Endodermal cell (in vitro differentiated cells): ENCODE measurements at regions not wholly inside any gene's neighbourhood (a gene's known extent, or its start where the extent isn't known, plus 50 kb on each side); places are given as distances from the start of the nearest gene placed in this dataset.

ENCODE experiments used
- DNase-seq: peaks from one replicate; pipeline ENCODE4 v3.0.0-alpha.2; 2017
- H3K27ac ChIP-seq: 2 replicates; pipeline ENCODE4 v1.5.1; 2013; ENCODE audit warnings: mild to moderate bottlenecking, low read depth, low read length, moderate library complexity
- H3K27me3 ChIP-seq: 2 replicates; pipeline ENCODE4 v1.6.1; 2013; ENCODE audit warnings: mild to moderate bottlenecking, low read length, moderate library complexity; ENCODE audit not compliant: insufficient read depth, control insufficient read depth, poor library complexity, severe bottlenecking
- H3K36me3 ChIP-seq: 2 replicates; pipeline ENCODE4 v1.7.0; 2013; ENCODE audit warnings: mild to moderate bottlenecking, low read length, moderate library complexity; ENCODE audit not compliant: control insufficient read depth, insufficient read depth
- H3K4me1 ChIP-seq: one replicate; pipeline ENCODE4 v1.7.0; 2013; ENCODE audit warnings: low read length; ENCODE audit not compliant: control insufficient read depth, insufficient read depth
- H3K4me3 ChIP-seq: 2 replicates; pipeline ENCODE4 v1.5.1; 2013; ENCODE audit warnings: mild to moderate bottlenecking, low read length, moderate library complexity
- H3K9ac ChIP-seq: 2 replicates; pipeline ENCODE4 v1.6.1; 2013; ENCODE audit warnings: mild to moderate bottlenecking, low read length, moderate library complexity; ENCODE audit not compliant: poor library complexity, severe bottlenecking; ENCODE audit errors: extremely low read depth
- H3K9me3 ChIP-seq: 2 replicates; pipeline ENCODE4 v1.6.1; 2013; ENCODE audit warnings: mild to moderate bottlenecking, low read length, moderate library complexity; ENCODE audit not compliant: control insufficient read depth
- H3K27ac Mint-ChIP-seq: 2 replicates; pipeline ENCODE4 v1.8.0; 2020; ENCODE audit warnings: mixed read lengths
- H3K27me3 Mint-ChIP-seq: 2 replicates; pipeline ENCODE4 v1.8.0; 2021; ENCODE audit warnings: mild to moderate bottlenecking, mixed read lengths; ENCODE audit not compliant: insufficient read depth
- H3K36me3 Mint-ChIP-seq: 2 replicates; pipeline ENCODE4 v1.8.0; 2020; ENCODE audit warnings: low read depth, mixed read lengths
- H3K4me1 Mint-ChIP-seq: 2 replicates; pipeline ENCODE4 v1.8.0; 2020; ENCODE audit warnings: mixed read lengths
- H3K4me3 Mint-ChIP-seq: 2 replicates; pipeline ENCODE4 v1.8.0; 2020; ENCODE audit warnings: mild to moderate bottlenecking, moderate library complexity, mixed read lengths
- H3K9me3 Mint-ChIP-seq: 2 replicates; pipeline ENCODE4 v1.8.0; 2020; ENCODE audit warnings: mild to moderate bottlenecking, mixed read lengths
- WGBS, 2 experiments: methylation state at CpG; one replicate each; pipeline versions ENCODE4 v1.1.5 to v1.1.7; 2013; ENCODE audit warnings: missing lambda C conversion rate in 2 of 2, mixed read lengths in 1 of 2; ENCODE audit not compliant: insufficient coverage in 1 of 2, insufficient read length in 1 of 2; 5-methylcytosine and 5-hydroxymethylcytosine counted together
- TF ChIP-seq, protein P1 (sequence below): fragments of 200-600 bp; sonication (generic); conservative IDR thresholded peaks from 2 replicates; pipeline ENCODE4 v1.5.0; 2021; ENCODE audit warnings: antibody characterized with exemption, mild to moderate bottlenecking

DNA sequence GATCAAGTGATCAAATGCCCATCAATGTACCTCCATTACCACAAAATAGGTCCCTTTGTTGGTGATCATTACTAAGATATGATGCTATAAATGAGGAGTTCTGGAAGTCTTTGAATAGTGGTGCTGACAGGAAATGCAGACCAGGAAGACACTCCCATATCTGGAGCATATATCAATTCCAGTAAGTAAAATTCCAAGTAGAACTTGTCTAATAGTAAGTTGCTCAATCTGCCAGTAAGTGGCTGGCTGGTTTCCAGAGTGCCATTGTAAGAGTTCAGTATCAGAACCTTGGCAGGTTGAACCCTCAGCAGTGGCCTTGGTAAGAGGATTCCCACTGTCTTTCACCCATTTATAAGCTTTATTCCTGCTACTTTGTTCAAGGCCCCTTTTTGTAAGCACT, 379.9 kb upstream of the RBMS3 start:
- Mint-ChIP-seq H3K27ac (no peak overlapping the region), H3K9me3 (peaks cover 11% of the 10 kb centered on the region), H3K4me1 (no peaks in the 10 kb centered on the region), H3K4me3 (no peak overlapping the region), H3K27me3 (peaks cover 1% of the 10 kb centered on the region), H3K36me3 (no peaks in the 10 kb centered on the region)
- Histone ChIP-seq H3K36me3 (no peaks in the 10 kb centered on the region), H3K9ac (no peak overlapping the region), H3K27me3 (no peaks in the 10 kb centered on the region), H3K4me1 (no peaks in the 10 kb centered on the region), H3K9me3 (no peaks in the 10 kb centered on the region), H3K4me3 (no peak overlapping the region), H3K27ac (no peak overlapping the region)
- TF ChIP-seq, protein P1, sequence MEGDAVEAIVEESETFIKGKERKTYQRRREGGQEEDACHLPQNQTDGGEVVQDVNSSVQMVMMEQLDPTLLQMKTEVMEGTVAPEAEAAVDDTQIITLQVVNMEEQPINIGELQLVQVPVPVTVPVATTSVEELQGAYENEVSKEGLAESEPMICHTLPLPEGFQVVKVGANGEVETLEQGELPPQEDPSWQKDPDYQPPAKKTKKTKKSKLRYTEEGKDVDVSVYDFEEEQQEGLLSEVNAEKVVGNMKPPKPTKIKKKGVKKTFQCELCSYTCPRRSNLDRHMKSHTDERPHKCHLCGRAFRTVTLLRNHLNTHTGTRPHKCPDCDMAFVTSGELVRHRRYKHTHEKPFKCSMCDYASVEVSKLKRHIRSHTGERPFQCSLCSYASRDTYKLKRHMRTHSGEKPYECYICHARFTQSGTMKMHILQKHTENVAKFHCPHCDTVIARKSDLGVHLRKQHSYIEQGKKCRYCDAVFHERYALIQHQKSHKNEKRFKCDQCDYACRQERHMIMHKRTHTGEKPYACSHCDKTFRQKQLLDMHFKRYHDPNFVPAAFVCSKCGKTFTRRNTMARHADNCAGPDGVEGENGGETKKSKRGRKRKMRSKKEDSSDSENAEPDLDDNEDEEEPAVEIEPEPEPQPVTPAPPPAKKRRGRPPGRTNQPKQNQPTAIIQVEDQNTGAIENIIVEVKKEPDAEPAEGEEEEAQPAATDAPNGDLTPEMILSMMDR, result no peak
- DNase-seq, result no peak

DNA sequence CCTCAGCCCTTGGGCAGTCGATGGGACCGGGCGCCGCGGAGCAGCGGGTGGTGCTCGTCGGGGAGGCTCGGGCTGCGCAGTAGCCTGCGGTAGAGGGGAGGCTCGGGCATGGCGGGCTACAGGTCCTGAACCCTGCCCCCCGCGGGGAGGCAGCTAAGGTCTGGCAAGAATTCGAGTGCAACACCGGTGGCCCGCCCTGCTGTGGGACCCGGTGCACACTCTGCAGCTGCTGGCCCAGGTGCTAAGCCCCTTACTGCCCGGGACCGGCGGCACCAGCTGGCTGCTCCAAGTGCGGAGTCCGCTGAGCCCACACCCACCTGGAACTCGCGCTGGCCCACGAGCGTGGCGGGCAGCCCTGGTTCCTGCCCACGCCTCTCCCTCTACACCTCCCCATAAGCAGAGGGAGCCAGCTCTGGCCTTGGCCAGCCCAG, 377.7 kb upstream of the RBMS3 start:
- Histone ChIP-seq H3K9me3 (no peaks in the 10 kb centered on the region), H3K27ac (no peak overlapping the region), H3K4me1 (no peaks in the 10 kb centered on the region), H3K36me3 (no peaks in the 10 kb centered on the region), H3K9ac (no peak overlapping the region), H3K27me3 (no peaks in the 10 kb centered on the region), H3K4me3 (no peak overlapping the region)
- 97% methylated on average over 6 to 30 of the region's 30 CpGs for WGBS, 2 experiments
- no peaks in the 10 kb centered on the region for H3K36me3 Mint-ChIP-seq
- TF ChIP-seq, protein P1, result no peak
- no peak overlapping the region for H3K27ac Mint-ChIP-seq
- no peak overlapping the region for H3K4me3 Mint-ChIP-seq
- no peaks in the 10 kb centered on the region for H3K27me3 Mint-ChIP-seq
- DNase-seq, result no peak
- peaks cover 8% of the 10 kb centered on the region for H3K9me3 Mint-ChIP-seq
- H3K4me1 Mint-ChIP-seq, result no peaks in the 10 kb centered on the region

DNA sequence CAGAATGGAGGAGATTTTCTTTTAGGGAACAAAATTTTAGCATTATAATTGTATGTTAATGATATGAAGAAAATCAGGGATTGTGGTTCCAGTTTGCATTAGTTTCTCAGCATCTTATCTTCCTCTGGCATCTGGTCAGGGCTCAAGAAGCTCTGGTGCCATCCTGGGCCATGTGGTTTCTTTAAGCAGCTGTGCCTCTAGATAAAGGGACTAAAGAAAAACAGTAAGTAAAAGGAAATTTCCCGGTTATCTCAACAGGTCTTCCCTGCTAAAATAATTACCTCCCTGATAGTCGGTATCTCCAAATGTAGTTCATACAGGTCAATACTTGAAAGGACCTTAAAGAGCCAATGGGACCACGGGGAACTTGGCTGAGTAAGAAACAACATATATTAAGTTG, 375.1 kb upstream of the RBMS3 start:
- TF ChIP-seq, protein P1, result no peak
- peaks cover 8% of the 10 kb centered on the region for H3K9me3 Mint-ChIP-seq
- Histone ChIP-seq H3K36me3 (no peaks in the 10 kb centered on the region), H3K9me3 (no peaks in the 10 kb centered on the region), H3K27ac (no peak overlapping the region), H3K4me3 (no peak overlapping the region), H3K9ac (no peak overlapping the region), H3K27me3 (no peaks in the 10 kb centered on the region), H3K4me1 (no peaks in the 10 kb centered on the region)
- H3K36me3 Mint-ChIP-seq, result no peaks in the 10 kb centered on the region
- no peaks in the 10 kb centered on the region for H3K4me1 Mint-ChIP-seq
- no peak for DNase-seq
- 50 to 77% methylated on average over 2 to 3 of the region's 3 CpGs for WGBS, 2 experiments
- no peak overlapping the region for H3K27ac Mint-ChIP-seq
- H3K27me3 Mint-ChIP-seq, result no peaks in the 10 kb centered on the region
- H3K4me3 Mint-ChIP-seq, result no peak overlapping the region
